SW 1271 (cell line): ENCODE measurements at regions not wholly inside any gene's neighbourhood (a gene's known extent, or its start where the extent isn't known, plus 50 kb on each side); places are given as distances from the start of the nearest gene placed in this dataset.
"Not testable (repeated sequence)": the region's sequence is repeated elsewhere in the genome, so short reads cannot be mapped to it uniquely, and the experiment has no call there.

Source experiments
- DNase-seq, 2 experiments: peaks; one replicate each; lab custom pipeline; 2025; lab: John Stamatoyannopoulos, UW

GRCh38 chr6:102761872-102762271 is 1368.4 kb downstream of the GRIK2 start:
- no peak for DNase-seq

- DNase-seq: no peak
Observed at GRCh38 chr6:102759415-102759814, 1365.9 kb downstream of the GRIK2 start.

- DNase-seq: not testable (repeated sequence)
Observed at GRCh38 chr6:102758536-102758935, 1365.0 kb downstream of the GRIK2 start.

- DNase-seq: no peak
Observed at GRCh38 chr6:102749210-102749971, 1355.9 kb downstream of the GRIK2 start.

- DNase-seq: no peak
Observed at GRCh38 chr6:102746941-102747340, 1353.4 kb downstream of the GRIK2 start.

- DNase-seq: no peak
Observed at GRCh38 chr6:102742754-102743356, 1349.3 kb downstream of the GRIK2 start.

- DNase-seq: no peak
Observed at GRCh38 chr6:102742028-102742427, 1348.5 kb downstream of the GRIK2 start.

GRCh38 chr6:102736941-102737368 is 1343.4 kb downstream of the GRIK2 start:
- no peak for DNase-seq

GRCh38 chr6:102732898-102733297 is 1339.4 kb downstream of the GRIK2 start:
- DNase-seq: no peak

- DNase-seq: not testable (repeated sequence)
Observed at GRCh38 chr6:102722086-102722485, 1328.6 kb downstream of the GRIK2 start.

- DNase-seq: no peak
Observed at GRCh38 chr6:102717737-102718456, 1324.4 kb downstream of the GRIK2 start.

GRCh38 chr6:102717252-102717651 is 1323.7 kb downstream of the GRIK2 start:
- no peak for DNase-seq

- DNase-seq: no peak
Observed at GRCh38 chr6:102701019-102701418, 1307.5 kb downstream of the GRIK2 start.

GRCh38 chr6:102686461-102686860 is 1293.0 kb downstream of the GRIK2 start:
- DNase-seq: no peak

- DNase-seq: no peak
Observed at GRCh38 chr6:102680413-102680812, 1286.9 kb downstream of the GRIK2 start.

GRCh38 chr6:102679865-102680264 is 1286.4 kb downstream of the GRIK2 start:
- DNase-seq: no peak

- no peak for DNase-seq
Observed at GRCh38 chr6:102677225-102677624, 1283.7 kb downstream of the GRIK2 start.

GRCh38 chr6:102670735-102671134 is 1277.2 kb downstream of the GRIK2 start:
- no peak for DNase-seq

- DNase-seq: no peak
Observed at GRCh38 chr6:102662851-102663250, 1269.3 kb downstream of the GRIK2 start.

GRCh38 chr6:102660303-102660702 is 1266.8 kb downstream of the GRIK2 start:
- no peak for DNase-seq

GRCh38 chr6:102655823-102656222 is 1262.3 kb downstream of the GRIK2 start:
- no peak for DNase-seq

GRCh38 chr6:102641426-102641825 is 1247.9 kb downstream of the GRIK2 start:
- no peak for DNase-seq

GRCh38 chr6:102631921-102632320 is 1238.4 kb downstream of the GRIK2 start:
- DNase-seq: no peak
